Stimulated activated naive CD8-positive, alpha-beta T cell treated with anti-CD3 and anti-CD28 coated beads, Interleukin-15, Interleukin-2, amounts not matched to agents 100 ng/mL and 50 ng/mL, for 24 hours (primary cell): ENCODE measurements at regions not wholly inside any gene's neighbourhood (a gene's known extent, or its start where the extent isn't known, plus 50 kb on each side); places are given as distances from the start of the nearest gene placed in this dataset.

ENCODE experiments used
- H3K27ac Mint-ChIP-seq: one replicate; pipeline ENCODE4 v1.8.0; 2021; ENCODE audit warnings: mild to moderate bottlenecking, mixed read lengths
- H3K27me3 Mint-ChIP-seq: one replicate; pipeline ENCODE4 v1.8.0; 2021; ENCODE audit warnings: mixed read lengths
- H3K36me3 Mint-ChIP-seq: one replicate; pipeline ENCODE4 v1.8.0; 2021; ENCODE audit warnings: low read depth, mixed read lengths
- H3K4me1 Mint-ChIP-seq: one replicate; pipeline ENCODE4 v1.8.0; 2021; ENCODE audit warnings: low read depth, mixed read lengths
- H3K4me3 Mint-ChIP-seq: one replicate; pipeline ENCODE4 v1.8.0; 2021; ENCODE audit warnings: mild to moderate bottlenecking, mixed read lengths
- H3K9me3 Mint-ChIP-seq: one replicate; pipeline ENCODE4 v1.8.0; 2021; ENCODE audit warnings: mixed read lengths

- H3K27me3 Mint-ChIP-seq: no peaks in the 10 kb centered on the region
- no peaks in the 10 kb centered on the region for H3K4me1 Mint-ChIP-seq
- H3K9me3 Mint-ChIP-seq: no peaks in the 10 kb centered on the region
- H3K27ac Mint-ChIP-seq: no peak overlapping the region
- no peak overlapping the region for H3K4me3 Mint-ChIP-seq
- no peaks in the 10 kb centered on the region for H3K36me3 Mint-ChIP-seq
These were observed 1239.7 kb downstream of the C4orf33 start for GRCh38 chr4:130335417-130336194.

GRCh38 chr4:130336585-130337217, 1240.7 kb downstream of the C4orf33 start:
- no peak overlapping the region for H3K27ac Mint-ChIP-seq
- no peaks in the 10 kb centered on the region for H3K27me3 Mint-ChIP-seq
- no peaks in the 10 kb centered on the region for H3K4me1 Mint-ChIP-seq
- no peak overlapping the region for H3K4me3 Mint-ChIP-seq
- no peaks in the 10 kb centered on the region for H3K9me3 Mint-ChIP-seq
- no peaks in the 10 kb centered on the region for H3K36me3 Mint-ChIP-seq

GRCh38 chr4:130338851-130339250, 1242.9 kb downstream of the C4orf33 start:
- Mint-ChIP-seq H3K4me3 (no peak overlapping the region), H3K27ac (no peak overlapping the region), H3K36me3 (no peaks in the 10 kb centered on the region), H3K27me3 (no peaks in the 10 kb centered on the region), H3K9me3 (no peaks in the 10 kb centered on the region), H3K4me1 (no peaks in the 10 kb centered on the region)

GRCh38 chr4:130349745-130350144, 1253.8 kb downstream of the C4orf33 start:
- Mint-ChIP-seq H3K27ac (no peak overlapping the region), H3K4me1 (no peaks in the 10 kb centered on the region), H3K4me3 (no peak overlapping the region), H3K27me3 (no peaks in the 10 kb centered on the region), H3K9me3 (peaks cover 4% of the 10 kb centered on the region), H3K36me3 (no peaks in the 10 kb centered on the region)

GRCh38 chr4:130356873-130357272, 1260.9 kb downstream of the C4orf33 start:
- Mint-ChIP-seq H3K36me3 (no peaks in the 10 kb centered on the region), H3K9me3 (no peaks in the 10 kb centered on the region), H3K27ac (no peak overlapping the region), H3K27me3 (no peaks in the 10 kb centered on the region), H3K4me3 (no peak overlapping the region), H3K4me1 (no peaks in the 10 kb centered on the region)

GRCh38 chr4:130359542-130359941, 1263.6 kb downstream of the C4orf33 start:
- Mint-ChIP-seq H3K36me3 (no peaks in the 10 kb centered on the region), H3K4me1 (no peaks in the 10 kb centered on the region), H3K27me3 (no peaks in the 10 kb centered on the region), H3K27ac (no peak overlapping the region), H3K9me3 (no peaks in the 10 kb centered on the region), H3K4me3 (no peak overlapping the region)

- no peaks in the 10 kb centered on the region for H3K9me3 Mint-ChIP-seq
- H3K4me1 Mint-ChIP-seq: no peaks in the 10 kb centered on the region
- H3K4me3 Mint-ChIP-seq: no peak overlapping the region
- no peak overlapping the region for H3K27ac Mint-ChIP-seq
- H3K27me3 Mint-ChIP-seq: no peaks in the 10 kb centered on the region
- no peaks in the 10 kb centered on the region for H3K36me3 Mint-ChIP-seq
These were observed 1265.7 kb downstream of the C4orf33 start for GRCh38 chr4:130361616-130362015.

- Mint-ChIP-seq H3K9me3 (no peaks in the 10 kb centered on the region), H3K27me3 (no peaks in the 10 kb centered on the region), H3K27ac (no peak overlapping the region), H3K4me1 (no peaks in the 10 kb centered on the region), H3K4me3 (no peak overlapping the region), H3K36me3 (no peaks in the 10 kb centered on the region)
These were observed 1272.7 kb downstream of the C4orf33 start for GRCh38 chr4:130368668-130369067.

GRCh38 chr4:130393231-130393630, 1297.3 kb downstream of the C4orf33 start:
- Mint-ChIP-seq H3K36me3 (no peaks in the 10 kb centered on the region), H3K27ac (no peak overlapping the region), H3K4me1 (no peaks in the 10 kb centered on the region), H3K27me3 (no peaks in the 10 kb centered on the region), H3K4me3 (no peak overlapping the region), H3K9me3 (peaks cover 4% of the 10 kb centered on the region)

- Mint-ChIP-seq H3K4me3 (no peak overlapping the region), H3K9me3 (peaks cover 4% of the 10 kb centered on the region), H3K36me3 (no peaks in the 10 kb centered on the region), H3K27ac (no peak overlapping the region), H3K27me3 (no peaks in the 10 kb centered on the region), H3K4me1 (no peaks in the 10 kb centered on the region)
These were observed 1297.7 kb downstream of the C4orf33 start for GRCh38 chr4:130393642-130394041.

GRCh38 chr4:130395871-130396270, 1299.9 kb downstream of the C4orf33 start:
- Mint-ChIP-seq H3K9me3 (peaks cover 13% of the 10 kb centered on the region), H3K36me3 (no peaks in the 10 kb centered on the region), H3K4me1 (no peaks in the 10 kb centered on the region), H3K27ac (no peak overlapping the region), H3K27me3 (no peaks in the 10 kb centered on the region), H3K4me3 (no peak overlapping the region)

- H3K4me3 Mint-ChIP-seq: no peak overlapping the region
- peaks cover 17% of the 10 kb centered on the region for H3K9me3 Mint-ChIP-seq
These were observed 1307.3 kb downstream of the C4orf33 start for GRCh38 chr4:130403221-130403620.

GRCh38 chr4:130416228-130416627, 1320.3 kb downstream of the C4orf33 start:
- Mint-ChIP-seq H3K4me1 (no peaks in the 10 kb centered on the region), H3K9me3 (peaks cover 11% of the 10 kb centered on the region), H3K36me3 (no peaks in the 10 kb centered on the region), H3K4me3 (no peak overlapping the region), H3K27ac (no peak overlapping the region), H3K27me3 (no peaks in the 10 kb centered on the region)

More at GRCh38 chr4:130403221-130403620, 1307.3 kb downstream of the C4orf33 start:
- Mint-ChIP-seq H3K36me3 (no peaks in the 10 kb centered on the region), H3K4me1 (no peaks in the 10 kb centered on the region), H3K27ac (no peak overlapping the region), H3K27me3 (no peaks in the 10 kb centered on the region)

- Mint-ChIP-seq H3K27me3 (no peaks in the 10 kb centered on the region), H3K9me3 (peaks cover 7% of the 10 kb centered on the region), H3K27ac (no peak overlapping the region), H3K4me1 (no peaks in the 10 kb centered on the region), H3K4me3 (no peak overlapping the region), H3K36me3 (no peaks in the 10 kb centered on the region)
These were observed 1323.4 kb downstream of the C4orf33 start for GRCh38 chr4:130419211-130419975.

GRCh38 chr4:130422261-130422660, 1326.3 kb downstream of the C4orf33 start:
- no peaks in the 10 kb centered on the region for H3K27me3 Mint-ChIP-seq
- H3K27ac Mint-ChIP-seq: no peak overlapping the region
- peaks cover 10% of the 10 kb centered on the region for H3K9me3 Mint-ChIP-seq
- H3K4me1 Mint-ChIP-seq: no peaks in the 10 kb centered on the region
- no peak overlapping the region for H3K4me3 Mint-ChIP-seq
- no peaks in the 10 kb centered on the region for H3K36me3 Mint-ChIP-seq
